Left lobe of liver (tissue), 2 donors: ENCODE measurements at regions not wholly inside any gene's neighbourhood (a gene's known extent, or its start where the extent isn't known, plus 50 kb on each side); places are given as distances from the start of the nearest gene placed in this dataset.

ENCODE experiments used
- ATAC-seq: fragments of 200-7000 bp; cut with Tn5 transposase; one replicate; pipeline ENCODE4 v1.9.1; 2020; ENCODE audit warnings: mild to moderate bottlenecking, moderate library complexity
- DNase-seq: peaks from one replicate; pipeline ENCODE4 v3.0.0-alpha.2; 2020; ENCODE audit warnings: low spot score
- donor health status: DM: no; HTN: no; CAD: no; lungs with moderate emphysema.
- donor health status: DM: no; HTN: yes; CAD: no.

DNA sequence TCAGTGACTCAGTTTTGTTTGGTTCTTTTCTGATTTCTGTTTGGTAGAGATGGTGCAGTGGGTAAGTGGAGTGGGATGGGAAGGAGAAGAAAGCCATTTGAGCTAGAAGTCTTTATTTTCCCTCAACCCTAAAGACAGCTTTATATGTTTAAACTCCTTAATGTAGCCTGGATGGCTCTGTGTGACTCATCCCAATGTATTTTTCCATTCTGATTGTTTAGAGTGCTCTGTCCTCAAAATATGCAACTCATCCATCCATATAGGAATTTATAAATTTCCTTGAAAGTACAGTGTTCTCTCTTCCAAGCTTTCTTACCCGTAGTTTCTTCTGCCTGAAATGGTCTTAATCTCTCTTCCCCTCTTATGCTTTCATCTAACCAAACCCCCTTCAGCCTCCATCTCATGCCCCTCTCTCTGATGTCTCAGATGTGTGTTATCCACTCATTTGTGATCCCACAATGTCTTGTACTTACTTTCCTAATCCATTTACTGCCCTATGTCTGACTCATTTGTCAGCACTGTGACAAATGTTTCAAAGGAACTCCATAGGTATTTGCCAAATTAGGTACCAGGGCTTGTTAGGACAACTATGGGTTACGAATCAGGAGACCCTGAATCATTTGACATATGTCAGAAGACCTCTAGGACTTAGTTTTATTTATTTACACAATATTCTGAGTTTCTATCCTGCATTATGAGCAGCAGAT is 217.5 kb upstream of the SGCD start:
- no peak for ATAC-seq
- DNase-seq = no peak

DNA sequence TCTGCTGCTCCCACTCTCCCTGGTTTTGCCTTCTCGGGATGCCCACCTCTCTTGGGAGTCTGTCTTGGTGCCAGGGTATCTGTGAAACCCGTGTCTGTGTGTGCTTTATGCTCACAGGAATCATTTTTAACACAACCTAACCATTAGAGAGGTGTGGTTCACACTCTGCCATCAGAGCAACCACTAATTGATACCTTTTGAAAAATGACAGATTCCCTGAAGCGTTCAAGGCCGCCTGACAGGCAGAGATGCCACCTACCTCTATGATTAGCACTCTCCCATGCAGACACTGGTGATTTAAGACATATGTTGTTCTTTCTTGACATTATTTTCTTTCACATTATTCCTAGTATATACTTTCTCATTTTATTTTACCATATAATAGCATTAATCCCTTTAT is 207.3 kb upstream of the SGCD start:
- no peak for DNase-seq
- ATAC-seq = no peak

GRCh38 chr5:156120777-156121176 is 206.2 kb upstream of the SGCD start:
- DNase-seq = no peak

DNA sequence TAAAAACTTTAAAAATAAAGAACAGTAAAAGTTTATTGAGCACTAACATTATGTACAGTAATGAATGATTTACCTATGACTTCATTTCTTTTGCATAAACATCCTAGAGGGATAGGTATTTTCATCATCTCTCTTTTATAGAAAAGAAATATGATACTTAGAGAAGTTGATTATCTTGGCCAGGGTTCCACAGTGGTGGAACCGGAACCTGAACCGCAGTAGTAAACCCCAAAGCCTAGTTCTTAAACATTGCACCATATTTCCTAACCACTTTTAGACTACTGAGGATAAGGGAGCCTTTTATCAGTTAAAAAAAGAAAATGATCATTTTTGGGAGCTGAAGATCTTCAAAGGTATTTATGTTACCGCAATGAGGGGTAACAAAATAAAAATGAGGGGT is 205.7 kb upstream of the SGCD start:
- no peak for ATAC-seq
- no peak for DNase-seq

More at GRCh38 chr5:156120777-156121176, 206.2 kb upstream of the SGCD start:
- no peak for ATAC-seq

DNA sequence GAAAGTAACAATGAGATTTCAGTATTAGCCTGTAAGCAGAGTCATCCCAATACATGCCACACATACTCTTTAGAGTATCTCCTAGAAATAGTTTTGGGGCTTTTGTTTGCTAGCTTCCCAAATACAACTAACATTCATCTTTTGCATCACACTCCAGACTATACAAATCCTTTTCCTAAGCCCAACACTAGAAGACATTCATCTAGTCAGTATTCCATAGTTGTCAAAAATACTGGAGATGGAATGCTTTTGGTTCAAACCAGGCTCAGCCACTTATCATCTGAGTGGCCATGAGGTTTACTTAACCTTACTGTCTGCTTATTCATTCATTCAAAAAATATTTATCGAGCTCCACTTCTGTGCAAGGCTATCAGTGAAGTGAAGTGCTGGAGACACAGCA is 205.1 kb upstream of the SGCD start:
- no peak for ATAC-seq
- no peak for DNase-seq

DNA sequence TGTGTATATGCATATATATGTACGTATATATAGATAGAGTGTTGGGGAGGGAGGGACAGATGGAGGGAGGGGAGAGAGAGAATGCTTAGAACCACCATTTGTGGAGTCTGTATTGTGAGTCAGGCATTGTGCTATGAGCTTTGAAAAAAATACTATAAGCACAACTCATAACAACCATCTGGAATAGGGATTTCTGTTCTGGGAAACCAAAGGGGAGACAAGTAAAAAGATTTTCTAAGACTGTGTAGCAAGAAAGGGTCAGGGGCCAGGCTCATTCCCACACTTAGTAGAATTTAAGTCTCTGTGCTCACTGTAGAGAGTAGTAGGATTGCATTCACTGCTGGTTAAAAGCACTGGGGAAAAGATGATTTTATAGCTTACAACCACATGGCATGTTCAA is 202.3 kb upstream of the SGCD start:
- ATAC-seq = no peak
- no peak for DNase-seq

DNA sequence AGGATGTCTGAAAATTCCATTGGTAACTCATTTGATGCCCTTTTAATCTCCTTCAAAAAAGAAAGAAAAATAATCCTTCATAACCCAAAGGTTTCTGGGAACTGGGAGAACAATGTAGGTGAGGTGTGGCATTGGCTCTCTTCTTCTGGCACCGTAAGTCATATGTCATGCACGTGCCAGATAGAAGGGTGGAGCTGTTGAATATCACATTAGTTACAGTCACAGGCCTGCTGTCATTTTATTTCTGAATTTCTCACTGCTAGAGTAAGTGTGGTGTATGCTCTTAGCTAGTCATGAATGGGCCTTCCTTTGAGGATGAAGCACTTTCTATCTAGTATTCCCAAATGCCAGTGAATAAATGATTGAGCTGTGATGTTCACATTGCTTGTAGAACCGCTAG is 201.8 kb upstream of the SGCD start:
- no peak for ATAC-seq

DNA sequence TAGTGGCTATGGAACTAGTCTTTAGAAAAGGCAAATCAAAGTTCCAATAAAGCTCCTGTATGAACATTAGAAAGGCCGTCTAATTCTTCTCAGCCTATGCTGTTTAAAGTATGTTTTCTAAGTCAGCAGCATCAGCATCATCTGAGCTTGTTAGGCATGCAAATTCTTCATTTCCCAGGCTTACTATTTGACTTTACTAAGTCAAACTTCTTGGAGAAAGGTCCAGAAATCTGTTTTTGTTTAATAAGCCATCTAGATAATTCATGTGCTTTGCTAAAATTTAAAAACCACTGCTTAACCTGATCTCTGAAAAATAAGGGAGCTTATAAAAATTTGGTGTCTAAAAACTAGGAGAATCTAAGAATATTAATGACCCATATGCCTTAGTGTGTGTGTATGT is 200.2 kb upstream of the SGCD start:
- DNase-seq (no peak), ATAC-seq (no peak)

More for the DNA sequence above, 201.8 kb upstream of the SGCD start:
- no peak for DNase-seq

GRCh38 chr5:156128026-156128425 is 198.9 kb upstream of the SGCD start:
- ATAC-seq (no peak), DNase-seq (no peak)

DNA sequence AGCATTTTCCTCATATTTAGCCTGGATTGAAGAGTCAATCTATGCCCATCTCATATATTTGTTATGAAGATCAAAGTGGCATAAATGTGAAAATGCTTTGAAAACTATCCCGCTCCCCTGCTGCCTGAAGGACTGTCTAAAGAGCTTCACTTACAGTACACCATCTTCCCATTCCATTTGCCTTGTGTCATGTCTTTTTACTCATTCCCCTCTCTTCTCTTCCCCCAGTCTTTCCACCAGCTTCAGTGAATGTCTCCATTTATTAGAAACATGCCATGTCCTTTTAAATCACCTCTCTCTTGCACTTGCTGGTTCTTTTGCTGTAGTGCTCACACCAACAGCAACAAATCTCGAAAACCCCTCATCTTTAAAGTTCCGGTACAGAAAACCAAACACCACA is 192.7 kb upstream of the SGCD start:
- DNase-seq = no peak
- ATAC-seq = no peak

- no peak for DNase-seq
- ATAC-seq = no peak
Observed at GRCh38 chr5:156135531-156135930, 191.4 kb upstream of the SGCD start.

DNA sequence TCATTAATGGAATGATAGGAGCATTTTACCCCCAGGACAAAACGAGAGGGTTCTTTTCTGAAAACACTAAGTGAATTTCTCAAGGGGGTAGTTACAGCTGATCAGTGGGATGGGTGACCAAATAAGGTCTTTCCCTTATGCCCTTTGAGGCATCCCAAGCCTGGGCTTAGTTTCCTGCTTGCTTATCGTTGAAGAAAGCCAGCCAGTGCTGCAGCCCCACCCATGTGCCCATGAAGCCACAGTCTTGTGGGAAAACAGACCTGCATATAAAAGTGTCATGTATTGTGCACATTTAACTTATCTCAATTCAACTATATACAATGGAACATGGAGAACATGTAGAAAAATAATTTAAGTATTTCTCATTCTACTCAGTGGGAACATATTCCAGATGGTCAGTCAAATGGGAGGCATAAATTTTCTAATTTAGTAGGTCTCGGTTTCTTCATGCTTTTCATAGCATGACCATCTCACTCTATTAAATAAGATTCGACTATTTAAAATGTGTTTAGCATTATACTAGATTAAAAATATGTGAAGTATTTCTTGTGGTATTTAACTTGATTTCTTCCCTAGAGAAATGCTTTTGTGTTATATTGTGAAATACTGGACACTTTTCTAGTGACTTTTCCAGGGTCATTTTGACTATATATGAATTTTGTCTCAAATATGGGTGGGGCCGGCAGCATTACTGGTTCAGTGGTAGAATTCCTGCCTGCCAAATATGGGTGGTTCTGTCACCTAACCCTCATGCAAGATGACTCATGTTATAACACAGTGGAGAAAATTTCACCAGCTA is 189.7 kb upstream of the SGCD start:
- ATAC-seq = no peak
- no peak for DNase-seq

- ATAC-seq (no peak), DNase-seq (no peak)
Observed at GRCh38 chr5:156142867-156143266, 184.1 kb upstream of the SGCD start.

- no peak for ATAC-seq
- DNase-seq = no peak
Observed at GRCh38 chr5:156147261-156147943, 179.6 kb upstream of the SGCD start.

DNA sequence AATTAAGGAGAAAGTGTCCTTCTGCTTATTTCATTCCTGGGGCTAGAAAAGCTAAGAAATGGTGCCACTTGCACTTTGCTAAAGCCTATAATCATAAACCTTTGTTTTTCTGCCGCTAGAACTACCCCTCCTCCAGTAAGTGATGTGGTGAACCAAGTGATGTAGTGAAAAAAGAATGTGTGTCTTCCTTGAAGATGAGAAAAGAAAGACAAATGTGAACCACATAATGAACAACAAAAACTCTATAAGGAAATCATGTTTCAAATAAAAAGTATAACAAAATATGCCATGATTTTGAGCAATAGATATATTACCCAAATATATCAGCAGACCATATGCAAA is 179.0 kb upstream of the SGCD start:
- DNase-seq (no peak), ATAC-seq (no peak)

DNA sequence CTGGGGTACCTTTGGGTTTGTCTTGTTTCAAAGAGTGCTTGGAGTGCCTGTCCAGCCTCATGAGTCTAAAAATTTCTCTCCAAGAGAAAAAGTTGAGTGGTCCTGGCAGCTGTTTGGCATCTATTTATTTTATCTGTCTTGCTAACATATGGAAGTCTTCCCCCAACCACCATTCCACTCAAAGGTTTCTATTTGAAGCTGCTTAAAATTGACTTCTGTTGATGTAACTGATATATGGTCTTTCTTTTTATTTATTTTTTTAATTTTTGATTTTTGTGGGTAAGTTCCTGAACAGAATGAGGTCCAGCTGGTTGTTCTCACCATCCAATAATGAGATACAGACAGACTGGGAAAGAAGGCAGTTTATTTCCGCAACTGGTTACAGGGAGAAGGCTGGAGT is 178.7 kb upstream of the SGCD start:
- DNase-seq (no peak), ATAC-seq (no peak)

GRCh38 chr5:156149213-156149612 is 177.8 kb upstream of the SGCD start:
- DNase-seq (no peak), ATAC-seq (no peak)

GRCh38 chr5:156153602-156154001 is 173.4 kb upstream of the SGCD start:
- no peak for ATAC-seq
- DNase-seq = no peak

GRCh38 chr5:156154757-156155156 is 172.2 kb upstream of the SGCD start:
- ATAC-seq (no peak), DNase-seq (no peak)

DNA sequence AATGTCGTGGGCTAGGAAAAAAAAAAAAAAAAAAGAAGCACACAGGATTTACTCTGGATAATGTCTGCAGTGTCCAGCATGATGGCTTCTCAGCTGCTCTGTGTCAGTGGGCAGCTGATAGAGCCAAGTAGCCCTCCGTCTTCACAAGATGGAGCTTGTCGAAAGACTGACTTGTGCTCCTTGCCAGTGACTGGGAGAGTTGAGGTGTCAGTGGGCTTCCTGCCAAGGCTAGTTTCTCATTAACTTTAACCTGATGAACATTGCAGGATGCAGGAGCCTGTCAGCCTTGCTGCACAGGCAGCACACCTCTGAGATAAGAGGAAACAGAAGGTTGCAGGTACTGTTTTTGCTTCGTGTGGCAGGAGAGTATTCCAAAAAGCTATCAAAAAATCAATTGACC is 171.4 kb upstream of the SGCD start:
- peak; percentile 49 for DNase-seq
- ATAC-seq = peak; percentile 74

- DNase-seq = no peak
- no peak for ATAC-seq
Observed at GRCh38 chr5:156164306-156164705, 162.7 kb upstream of the SGCD start.

DNA sequence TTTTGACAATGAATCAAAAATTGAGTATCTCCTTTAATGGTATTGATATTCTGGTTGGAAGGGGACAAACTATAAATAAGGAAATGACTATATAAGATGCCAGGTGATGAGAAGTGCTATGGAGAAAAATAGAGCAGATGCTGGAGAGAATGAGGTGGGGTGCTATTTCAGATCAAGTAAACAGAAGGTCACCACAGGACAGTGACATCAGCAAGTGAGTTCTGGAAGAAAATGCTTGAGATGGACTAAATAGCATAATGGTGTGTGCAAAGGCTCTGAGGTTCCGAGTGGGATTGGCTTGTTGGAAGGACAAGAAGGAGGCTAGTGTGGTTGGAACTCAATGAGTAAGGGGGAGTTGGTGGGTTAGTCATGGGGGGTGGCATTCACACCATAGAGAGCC is 157.5 kb upstream of the SGCD start:
- DNase-seq (no peak), ATAC-seq (no peak)
